ENCODE measurements at regions not wholly inside any gene's neighbourhood (a gene's known extent, or its start where the extent isn't known, plus 50 kb on each side); places are given as distances from the start of the nearest gene placed in this dataset.
"Not testable (repeated sequence)": the region's sequence is repeated elsewhere in the genome, so short reads cannot be mapped to it uniquely, and the experiment has no call there.

DNA sequence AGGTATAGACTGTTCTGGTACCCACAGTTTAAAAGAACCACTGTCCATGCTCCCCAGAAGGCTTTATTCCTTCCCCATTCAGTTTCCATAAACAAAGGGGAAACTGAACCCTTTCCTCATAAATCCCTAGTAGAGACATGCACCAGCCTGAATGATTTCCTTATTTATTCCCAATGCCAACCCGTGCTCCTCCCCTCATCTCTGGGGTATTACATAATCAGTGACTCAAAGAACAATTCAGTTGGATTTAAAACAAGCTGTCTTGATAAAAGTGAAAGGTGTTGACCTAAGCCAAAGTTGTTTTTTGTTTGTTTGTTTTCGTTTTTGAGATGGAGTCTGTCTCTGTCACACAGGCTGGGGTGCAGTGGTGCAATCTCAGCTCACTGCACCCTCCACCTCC is 418.5 kb upstream of the CNTNAP5 start:
- DNase-seq (ENCODE audit: low spot score), result no peak

DNA sequence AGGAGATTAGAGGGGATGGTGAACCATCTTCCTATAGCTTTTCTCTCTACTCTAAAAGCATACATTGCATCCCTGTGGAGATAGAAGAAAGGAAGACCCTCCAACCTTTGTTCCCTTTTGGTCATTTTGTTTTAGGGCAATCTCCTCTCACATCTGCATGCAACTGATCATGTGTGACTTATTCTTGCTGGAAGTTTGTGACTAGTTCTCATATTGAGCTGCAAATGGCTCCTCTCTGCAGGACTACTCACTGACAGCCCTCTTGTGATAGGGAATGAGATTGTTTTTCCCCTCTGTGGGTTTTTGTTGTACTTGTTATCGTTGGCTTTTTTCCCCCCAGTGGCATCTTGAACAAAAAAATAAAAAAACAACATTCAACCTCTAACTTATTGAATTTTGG is 416.0 kb upstream of the CNTNAP5 start:
- DNase-seq (ENCODE audit: low spot score), result no peak

- peak; percentile 65 for DNase-seq (ENCODE audit: low spot score)
Measured at GRCh38 chr2:123614596-123614995, 410.5 kb upstream of the CNTNAP5 start.

GRCh38 chr2:123618642-123619041 is 406.4 kb upstream of the CNTNAP5 start:
- not testable (repeated sequence) for DNase-seq (ENCODE audit: low spot score)

DNA sequence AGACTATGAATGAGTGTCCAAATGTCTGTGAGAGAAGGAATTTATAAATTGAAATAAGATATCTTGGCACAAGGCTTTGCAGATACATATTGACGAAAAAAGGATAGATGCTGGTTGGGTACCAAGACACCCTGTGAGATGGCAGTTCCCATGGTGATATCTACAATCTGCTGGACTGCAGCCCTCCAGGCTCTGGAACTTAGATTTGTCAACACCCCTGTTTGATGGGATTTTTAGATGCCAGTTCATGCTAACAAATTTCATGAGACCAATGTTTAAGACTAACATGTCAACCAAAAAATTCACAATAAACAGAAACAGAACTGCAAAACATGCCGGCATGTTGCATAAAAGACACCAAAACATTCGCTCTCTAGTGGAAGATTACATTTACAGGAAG is 400.3 kb upstream of the CNTNAP5 start:
- no peak for DNase-seq (ENCODE audit: low spot score)

DNA sequence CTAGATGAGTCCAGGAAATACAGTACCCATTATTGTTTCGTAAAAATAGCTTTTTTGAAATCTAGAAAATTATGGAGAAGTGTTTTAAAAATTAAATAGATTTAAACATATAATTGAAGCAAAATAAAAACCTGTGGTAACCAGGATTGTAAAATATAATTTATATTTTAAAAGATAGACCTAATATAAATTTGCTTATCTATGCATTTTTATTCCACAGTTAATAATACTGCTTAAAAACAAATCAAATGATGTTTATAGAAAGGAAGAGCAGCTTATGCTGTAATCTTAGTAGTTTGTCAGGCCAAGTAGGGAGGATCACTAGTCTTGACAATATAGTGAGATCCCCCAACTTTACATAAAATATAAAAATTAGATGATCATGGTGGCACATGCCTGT is 388.9 kb upstream of the CNTNAP5 start:
- DNase-seq (ENCODE audit: low spot score), result no peak

GRCh38 chr2:123640685-123641335 is 384.3 kb upstream of the CNTNAP5 start:
- no peak for DNase-seq (ENCODE audit: low spot score)

DNA sequence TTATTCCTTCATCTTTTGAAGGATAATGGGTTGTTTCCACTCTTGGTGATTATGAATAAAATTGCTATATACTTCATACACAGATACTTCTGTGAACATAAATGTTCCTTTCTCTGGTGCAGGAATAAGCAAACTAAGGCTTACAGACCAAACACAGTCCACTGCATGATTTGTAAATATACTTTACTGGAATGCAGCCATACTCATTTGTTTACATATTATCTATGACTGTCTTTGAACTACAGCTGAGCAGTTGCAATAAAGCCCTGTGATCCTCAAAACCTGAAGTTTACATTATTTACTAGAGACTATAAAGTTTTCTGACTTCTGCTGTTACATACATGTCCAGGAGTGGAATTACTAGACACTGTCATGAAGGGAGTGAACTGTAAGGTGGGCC is 381.0 kb upstream of the CNTNAP5 start:
- no peak for DNase-seq (ENCODE audit: low spot score)

DNA sequence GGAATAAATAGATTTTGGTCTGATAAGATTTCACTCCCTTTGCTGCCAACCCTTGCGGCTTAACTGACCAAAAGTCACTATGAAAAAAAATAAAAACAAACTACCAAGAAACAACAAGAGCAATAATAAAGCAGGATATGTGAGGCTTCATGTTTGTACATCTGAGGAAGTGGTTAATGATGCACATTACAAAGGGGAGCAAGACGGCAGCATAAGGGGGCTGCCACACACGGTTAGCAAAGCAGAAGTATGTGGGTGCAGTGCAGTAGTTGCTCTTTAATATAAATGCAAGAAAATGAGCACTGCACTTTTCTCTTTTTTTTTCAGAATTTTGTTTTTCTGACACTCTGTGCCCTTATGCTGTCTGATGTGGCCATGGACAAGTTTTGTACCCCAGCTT is 377.1 kb upstream of the CNTNAP5 start:
- no peak for DNase-seq (ENCODE audit: low spot score)

DNA sequence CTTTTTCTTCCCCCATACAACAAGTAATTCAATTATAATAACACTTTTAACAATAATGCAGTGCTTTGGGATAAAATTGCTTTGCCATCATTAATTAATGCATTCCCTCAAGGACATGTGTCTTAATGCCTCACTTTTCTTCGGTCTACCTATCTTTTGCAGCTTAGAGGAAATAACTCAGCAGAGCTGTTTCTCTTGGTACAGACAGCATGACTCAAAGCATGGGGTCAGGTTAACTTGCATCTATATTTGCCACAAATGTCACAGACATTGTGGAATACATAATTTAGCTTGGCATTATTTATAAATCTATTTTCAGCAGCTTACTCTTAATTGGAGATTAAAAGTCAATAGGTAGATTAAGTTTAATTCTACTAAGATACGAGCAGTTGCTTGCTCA is 376.1 kb upstream of the CNTNAP5 start:
- DNase-seq (ENCODE audit: low spot score), result no peak

GRCh38 chr2:123651151-123651550 is 373.9 kb upstream of the CNTNAP5 start:
- DNase-seq (ENCODE audit: low spot score), result no peak

DNA sequence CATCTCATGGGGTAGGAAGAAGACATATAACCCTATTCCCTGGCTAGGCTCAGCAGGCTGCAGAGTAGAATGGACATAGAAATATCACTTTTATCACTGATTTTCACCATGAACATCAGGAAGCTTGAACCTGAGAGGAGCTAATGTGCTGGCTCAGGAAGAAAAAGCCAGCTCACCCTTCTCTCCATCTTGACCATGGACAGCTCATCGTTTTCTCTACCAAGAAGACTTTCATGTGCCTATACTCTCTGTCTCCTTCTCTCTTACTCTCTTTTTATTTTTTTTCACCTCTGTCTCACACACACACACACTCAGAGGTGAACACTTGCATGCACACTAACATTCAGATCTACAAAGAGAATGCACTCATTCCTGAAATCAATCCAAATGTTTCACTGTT is 372.8 kb upstream of the CNTNAP5 start:
- no peak for DNase-seq (ENCODE audit: low spot score)

DNA sequence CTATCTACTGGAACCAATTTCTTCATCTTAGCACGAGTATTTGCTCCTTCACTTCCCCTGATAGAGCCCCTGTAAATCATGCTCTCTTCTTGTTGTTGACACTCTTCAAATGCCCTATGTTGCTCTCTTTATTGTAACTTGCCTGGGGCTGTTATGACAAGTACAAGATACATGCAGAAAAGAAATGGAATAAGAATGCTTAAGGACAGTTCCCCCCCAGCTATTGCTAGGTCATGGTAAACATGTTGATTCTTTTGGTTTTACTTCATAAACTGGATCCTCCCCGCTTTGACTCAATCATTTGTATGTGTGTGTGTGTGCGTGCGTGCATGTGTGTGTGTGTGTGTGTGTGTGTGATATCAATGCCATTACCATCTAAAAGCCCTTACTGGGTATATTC is 368.5 kb upstream of the CNTNAP5 start:
- no peak for DNase-seq (ENCODE audit: low spot score)

DNA sequence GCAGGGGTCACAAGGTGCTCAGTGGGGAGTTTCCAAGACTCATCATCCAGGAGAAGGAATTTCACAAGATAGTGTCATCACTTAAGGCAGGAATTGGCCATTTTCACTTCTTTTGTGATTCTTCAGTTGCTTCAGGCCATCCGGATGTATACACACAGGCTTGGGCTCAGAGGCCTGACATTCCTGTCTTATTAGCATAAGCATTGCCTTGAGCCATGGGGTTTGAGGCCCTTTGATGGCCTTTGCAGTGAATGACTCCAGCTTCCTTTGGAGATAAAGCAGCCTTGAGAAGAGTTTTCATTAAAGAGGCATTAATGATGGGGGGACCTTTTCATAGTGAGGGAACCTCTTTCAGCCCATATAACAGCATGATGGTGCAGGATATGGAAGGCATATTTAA is 366.0 kb upstream of the CNTNAP5 start:
- DNase-seq (ENCODE audit: low spot score), result no peak

- no peak for DNase-seq (ENCODE audit: low spot score)
Measured at GRCh38 chr2:123670286-123670685, 354.8 kb upstream of the CNTNAP5 start.

GRCh38 chr2:123683797-123684196 is 341.3 kb upstream of the CNTNAP5 start:
- DNase-seq (ENCODE audit: low spot score), result not testable (repeated sequence)

DNA sequence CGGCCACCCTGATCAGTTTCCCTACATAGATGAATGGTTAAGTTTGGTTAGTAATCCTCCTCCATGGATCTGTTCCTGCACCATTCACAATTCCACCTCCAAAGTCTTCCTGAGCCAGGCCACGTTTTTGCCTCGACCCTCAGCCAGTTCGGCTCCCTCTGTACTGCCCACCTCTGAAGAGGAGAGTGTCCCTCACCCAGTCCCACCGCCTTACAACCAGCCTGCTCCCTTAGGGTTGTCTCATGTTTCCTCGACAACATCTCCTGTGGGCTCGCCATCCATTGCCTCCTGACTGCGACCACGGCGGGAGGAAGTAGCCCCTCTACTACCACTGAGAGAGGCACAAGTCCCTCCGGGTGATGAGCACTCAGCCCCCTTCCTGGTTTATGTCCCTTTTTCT is 338.0 kb upstream of the CNTNAP5 start:
- DNase-seq (ENCODE audit: low spot score), result no peak

- DNase-seq (ENCODE audit: low spot score), result no peak
Measured at GRCh38 chr2:123688231-123688940, 336.7 kb upstream of the CNTNAP5 start.

DNA sequence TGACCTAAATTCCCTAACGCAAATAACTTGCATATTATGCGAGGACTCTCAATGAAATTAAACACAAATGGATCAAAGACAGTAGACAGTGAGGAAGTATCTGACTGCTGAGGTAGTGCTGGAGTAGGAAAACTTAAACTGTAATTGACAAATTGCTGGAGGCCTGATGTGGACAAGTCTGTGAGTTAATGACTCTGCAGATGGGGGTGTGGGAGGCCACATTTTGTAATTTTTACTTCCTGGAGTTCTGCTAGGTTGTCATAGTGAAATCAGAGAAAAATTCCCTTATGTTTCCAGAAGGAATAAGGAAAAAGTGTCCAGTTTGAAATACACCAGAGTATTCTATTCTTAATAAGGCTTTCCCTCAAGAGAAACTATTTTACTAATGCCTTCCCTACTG is 333.0 kb upstream of the CNTNAP5 start:
- no peak for DNase-seq (ENCODE audit: low spot score)

- no peak for DNase-seq (ENCODE audit: low spot score)
Measured at GRCh38 chr2:123693836-123694235, 331.3 kb upstream of the CNTNAP5 start.

DNA sequence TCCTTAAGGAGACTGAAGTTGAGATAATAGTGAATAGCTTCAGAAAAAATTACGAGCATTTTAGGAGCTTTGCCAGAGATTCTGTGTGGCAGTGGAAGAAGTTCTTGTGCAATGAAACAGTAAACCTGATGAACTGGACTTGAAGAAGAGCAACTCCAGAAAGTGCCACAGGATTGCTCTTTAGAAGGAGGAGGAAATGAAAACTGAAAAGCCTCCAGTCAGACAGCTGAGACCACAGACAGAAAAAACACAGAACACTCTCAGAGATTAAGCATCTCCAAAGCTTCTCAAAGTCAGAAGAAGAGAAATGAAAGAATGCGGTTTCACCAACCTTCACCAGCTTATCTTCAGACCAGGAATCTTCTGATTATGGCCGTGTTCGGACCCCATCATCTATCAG is 329.7 kb upstream of the CNTNAP5 start:
- DNase-seq (ENCODE audit: low spot score), result no peak

DNA sequence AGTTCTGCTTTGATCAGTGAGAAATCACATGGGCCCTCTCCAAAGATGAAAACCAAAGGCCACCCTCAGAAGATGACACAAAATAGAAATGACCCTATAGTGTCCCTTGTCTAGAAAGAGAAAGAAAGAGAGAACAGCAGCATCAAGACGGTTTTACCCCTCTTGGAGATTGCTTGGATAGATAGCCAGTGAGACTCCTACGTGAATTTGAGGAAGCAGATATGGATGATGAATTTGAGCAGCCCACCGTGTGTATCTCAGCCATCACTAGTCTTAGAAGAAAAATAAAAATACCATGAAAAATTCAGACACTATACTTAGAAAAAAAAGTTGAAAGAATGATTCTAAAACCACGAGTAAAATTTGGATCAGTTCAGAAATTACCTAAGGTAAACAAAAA is 329.1 kb upstream of the CNTNAP5 start:
- DNase-seq (ENCODE audit: low spot score), result no peak

GRCh38 chr2:123696799-123697410 is 328.2 kb upstream of the CNTNAP5 start:
- no peak for DNase-seq (ENCODE audit: low spot score)
